A673 (cell line): ENCODE measurements at regions not wholly inside any gene's neighbourhood (a gene's known extent, or its start where the extent isn't known, plus 50 kb on each side); places are given as distances from the start of the nearest gene placed in this dataset.

Source experiments
- CTCF ChIP-seq: fragments of 300-800, 200-600 bp; sonication (generic); conservative IDR thresholded peaks from 2 replicates; pipeline ENCODE4 v1.5.1; 2017; ENCODE audit warnings: low read depth, mild to moderate bottlenecking, antibody characterized with exemption, low read length, moderate library complexity, mixed read lengths
- EZH2 ChIP-seq: fragments of 200-600 bp; sonication (generic); IDR thresholded peaks from 2 replicates; pipeline ENCODE4 v1.6.1; 2017; ENCODE audit warnings: borderline replicate concordance, low read depth, mild to moderate bottlenecking, mixed read lengths, antibody characterized with exemption, low read length; ENCODE audit not compliant: poor library complexity, severe bottlenecking

GRCh38 chr9:21608200-21608599 is 126.1 kb upstream of the IFNE start:
- TF ChIP-seq EZH2 = no peak
- no peak for TF ChIP-seq CTCF
